H1 (cell line): ENCODE measurements at regions not wholly inside any gene's neighbourhood (a gene's known extent, or its start where the extent isn't known, plus 50 kb on each side); places are given as distances from the start of the nearest gene placed in this dataset.

Source experiments
- CTCF ChIA-PET: fragments of 300-600 bp; sonication (Branson Sonifier 250); formaldehyde crosslinking; loops from one replicate; lab custom pipeline; 2021; ENCODE audit not compliant: partially characterized antibody; lab: Charles Lee
- POLR2A ChIA-PET: fragments of 300-600 bp; sonication (Branson Sonifier 250); formaldehyde crosslinking; loops from one replicate; lab custom pipeline; 2021; ENCODE audit warnings: inconsistent platforms; ENCODE audit not compliant: partially characterized antibody; lab: Charles Lee
- DNase-seq, 2 experiments: peaks; one replicate each; pipeline versions ENCODE4 v3.0.0 to v3.0.0-alpha.2; 2010 to 2022; ENCODE audit warnings: low spot score in 2 of 2, low read depth in 1 of 2, mixed read lengths in 1 of 2
- FAIRE-seq: peaks from 2 replicates; lab custom pipeline; 2011; peaks lifted over from hg19 to GRCh38; lab: Jason Lieb, UNC
- H2AFZ ChIP-seq: 2 replicates; pipeline ENCODE4 v1.8.1; 2012; ENCODE audit warnings: low read length, inconsistent platforms
- H2AK5ac ChIP-seq: 2 replicates; pipeline ENCODE4 v1.6.1; 2013; ENCODE audit warnings: low read depth, low read length
- H2BK120ac ChIP-seq: replicated peaks from 2 replicates; pipeline ENCODE3; 2013; ENCODE audit warnings: low read depth, low read length, inconsistent platforms
- H2BK12ac ChIP-seq: 2 replicates; pipeline ENCODE4 v1.6.1; 2013; ENCODE audit warnings: low read depth, low read length
- H2BK15ac ChIP-seq: 2 replicates; pipeline ENCODE4 v1.6.1; 2013; ENCODE audit warnings: low read length
- H2BK20ac ChIP-seq: 2 replicates; pipeline ENCODE4 v1.6.1; 2013; ENCODE audit warnings: low read length
- H2BK5ac ChIP-seq: 2 replicates; pipeline ENCODE4 v1.6.1; 2013; ENCODE audit warnings: low read depth, low read length
- H3K14ac ChIP-seq: 2 replicates; pipeline ENCODE4 v1.6.1; 2013; ENCODE audit warnings: inconsistent platforms; ENCODE audit not compliant: insufficient read length
- H3K18ac ChIP-seq: 2 replicates; pipeline ENCODE4 v1.6.1; 2013; ENCODE audit warnings: low read length; ENCODE audit errors: extremely low read depth
- H3K23ac ChIP-seq: 2 replicates; pipeline ENCODE4 v1.6.1; 2013; ENCODE audit warnings: inconsistent platforms; ENCODE audit not compliant: insufficient read length
- H3K23me2 ChIP-seq: 2 replicates; pipeline ENCODE4 v1.6.1; 2013; ENCODE audit warnings: low read depth, low read length
- H3K27ac ChIP-seq: 2 replicates; pipeline ENCODE4 v1.6.1; 2011; ENCODE audit warnings: low read depth, low read length, inconsistent platforms
- H3K27me3 ChIP-seq, 4 experiments: replicated peaks in 1 of 4; 1 replicate in 1 of 4; 2 replicates in 3 of 4; pipeline versions ENCODE4 v1.6.1 to v1.8.1; 2011 to 2013; ENCODE audit warnings: low read length in 3 of 4, mild to moderate bottlenecking in 3 of 4, inconsistent platforms in 2 of 4, mixed read lengths in 2 of 4, moderate library complexity in 1 of 4; ENCODE audit not compliant: control insufficient read depth in 3 of 4, insufficient read depth in 3 of 4; ENCODE audit errors: extremely low read depth in 1 of 4
- H3K36me3 ChIP-seq, 4 experiments: 2 replicates each; pipeline versions ENCODE4 v1.6.1 to v1.8.1; 2011 to 2013; ENCODE audit warnings: mild to moderate bottlenecking in 4 of 4, low read length in 3 of 4, moderate library complexity in 2 of 4, control low read depth in 1 of 4, inconsistent platforms in 1 of 4; ENCODE audit not compliant: insufficient read depth in 4 of 4, control insufficient read depth in 2 of 4
- H3K4ac ChIP-seq: replicated peaks from 2 replicates; pipeline ENCODE3; 2013; ENCODE audit warnings: low read length, low read depth, mixed read lengths, inconsistent platforms; ENCODE audit not compliant: insufficient read length
- H3K4me1 ChIP-seq, 4 experiments: replicated peaks in 1 of 4; 1 replicate in 1 of 4; 2 replicates in 3 of 4; pipeline versions ENCODE4 v1.6.1 to v1.8.1; 2011 to 2013; ENCODE audit warnings: low read length in 3 of 4, inconsistent platforms in 2 of 4, mixed read lengths in 1 of 4; ENCODE audit not compliant: insufficient read depth in 4 of 4, control insufficient read depth in 3 of 4
- H3K4me2 ChIP-seq, 2 experiments: 2 replicates each; pipeline versions ENCODE4 v1.6.1 to v1.8.1; 2011 to 2013; ENCODE audit warnings: low read depth in 2 of 2, low read length in 2 of 2, control low read depth in 1 of 2, inconsistent platforms in 1 of 2, mild to moderate bottlenecking in 1 of 2; ENCODE audit not compliant: insufficient read depth in 1 of 2
- H3K4me3 ChIP-seq, 4 experiments: fragments of 200-600, 300-600 bp in 1 of 4; sonication (generic), shearing (Covaris generic), sonication (Bioruptor Twin) in 1 of 4; 2 replicates each; pipeline versions ENCODE4 v1.5.1 to v1.8.1; 2011 to 2016; ENCODE audit warnings: low read length in 4 of 4, low read depth in 3 of 4, control low read depth in 2 of 4, inconsistent platforms in 2 of 4, mild to moderate bottlenecking in 2 of 4, mixed read lengths in 1 of 4, moderate library complexity in 1 of 4; ENCODE audit not compliant: insufficient read depth in 2 of 4; ENCODE audit errors: extremely low read depth in 1 of 4
- H3K56ac ChIP-seq: replicated peaks from 2 replicates; pipeline ENCODE3; 2013; ENCODE audit warnings: low read depth, mild to moderate bottlenecking, mixed read lengths, low read length, inconsistent platforms; ENCODE audit not compliant: insufficient read length
- H3K79me1 ChIP-seq: 2 replicates; pipeline ENCODE4 v1.6.1; 2013; ENCODE audit warnings: low read depth, low read length, control low read depth
- H3K79me2 ChIP-seq, 2 experiments: 2 replicates each; pipeline versions ENCODE4 v1.6.1 to v1.8.1; 2012 to 2013; ENCODE audit warnings: low read length in 2 of 2, mild to moderate bottlenecking in 2 of 2, inconsistent platforms in 1 of 2; ENCODE audit not compliant: insufficient read depth in 2 of 2, control insufficient read depth in 1 of 2
- H3K9ac ChIP-seq, 4 experiments: replicated peaks in 1 of 4; 1 replicate in 1 of 4; 2 replicates in 3 of 4; pipeline versions ENCODE4 v1.6.1 to v1.8.1; 2011 to 2013; ENCODE audit warnings: low read depth in 3 of 4, low read length in 3 of 4, control low read depth in 2 of 4, mild to moderate bottlenecking in 2 of 4, moderate library complexity in 2 of 4, inconsistent platforms in 1 of 4; ENCODE audit errors: extremely low read depth in 1 of 4
- H3K9me3 ChIP-seq, 2 experiments: 2 replicates each; pipeline versions ENCODE4 v1.6.1 to v1.8.1; 2012 to 2013; ENCODE audit warnings: mild to moderate bottlenecking in 2 of 2, moderate library complexity in 2 of 2, control low read depth in 1 of 2, inconsistent platforms in 1 of 2, low read depth in 1 of 2, low read length in 1 of 2, mixed read lengths in 1 of 2; ENCODE audit not compliant: insufficient read depth in 2 of 2
- H4K20me1 ChIP-seq, 2 experiments: replicated peaks in 1 of 2; 2 replicates each; pipeline versions ENCODE3 to v1.8.1; 2011 to 2013; ENCODE audit warnings: inconsistent platforms in 2 of 2, low read length in 2 of 2, mild to moderate bottlenecking in 1 of 2; ENCODE audit not compliant: insufficient read depth in 2 of 2, control insufficient read depth in 1 of 2
- H4K5ac ChIP-seq: 2 replicates; pipeline ENCODE4 v1.6.1; 2013; ENCODE audit warnings: low read length, low read depth, mixed read lengths, inconsistent platforms; ENCODE audit not compliant: insufficient read length
- H4K8ac ChIP-seq: 2 replicates; pipeline ENCODE4 v1.8.0; 2013; ENCODE audit warnings: mild to moderate bottlenecking, moderate library complexity, low read length, inconsistent platforms; ENCODE audit not compliant: insufficient read depth; ENCODE audit errors: extremely low read depth
- H4K91ac ChIP-seq: replicated peaks from 2 replicates; pipeline ENCODE3; 2013; ENCODE audit warnings: low read length, mixed read lengths, inconsistent platforms; ENCODE audit not compliant: insufficient read length
- ATF3 ChIP-seq: IDR thresholded peaks from 2 replicates; pipeline ENCODE4 v1.6.1; 2011; ENCODE audit warnings: low read depth, mild to moderate bottlenecking, low read length; ENCODE audit not compliant: insufficient read depth
- BRCA1 ChIP-seq: IDR thresholded peaks from 2 replicates; pipeline ENCODE4 v1.6.1; 2012; ENCODE audit warnings: low read depth, low read length, improper control_type of control experiment
- CHD2 ChIP-seq: IDR thresholded peaks from 2 replicates; pipeline ENCODE4 v1.6.1; 2012; ENCODE audit warnings: low read length, improper control_type of control experiment
- CREB1 ChIP-seq: IDR thresholded peaks from 2 replicates; pipeline ENCODE4 v1.6.1; 2012; ENCODE audit warnings: inconsistent platforms
- E2F6 ChIP-seq: IDR thresholded peaks from 2 replicates; pipeline ENCODE4 v1.6.1; 2012; ENCODE audit warnings: inconsistent platforms
- GABPA ChIP-seq: IDR thresholded peaks from 2 replicates; pipeline ENCODE4 v1.6.1; 2011; ENCODE audit warnings: mild to moderate bottlenecking, low read length, moderate library complexity, borderline replicate concordance; ENCODE audit not compliant: insufficient read depth
- JUND ChIP-seq: IDR thresholded peaks from 2 replicates; pipeline ENCODE4 v1.6.1; 2011; ENCODE audit warnings: mild to moderate bottlenecking, improper control_type of control experiment, low read length
- KDM1A ChIP-seq: fragments of 200-600, 300-600 bp; sonication (generic); IDR thresholded peaks from 2 replicates; pipeline ENCODE4 v1.7.1; 2016; ENCODE audit warnings: mild to moderate bottlenecking, low read length, borderline replicate concordance
- MAFK ChIP-seq: IDR thresholded peaks from 2 replicates; pipeline ENCODE4 v1.6.1; 2012; ENCODE audit warnings: low read depth, mild to moderate bottlenecking, improper control_type of control experiment, low read length
- NANOG ChIP-seq: IDR thresholded peaks from 2 replicates; pipeline ENCODE4 v1.6.1; 2011; ENCODE audit warnings: low read length, low read depth, mild to moderate bottlenecking, inconsistent platforms; ENCODE audit not compliant: insufficient read depth, poor library complexity, severe bottlenecking
- RAD21 ChIP-seq, 2 experiments: IDR thresholded peaks in 1 of 2; conservative IDR thresholded peaks in 1 of 2; 2 replicates each; pipeline ENCODE4 v1.6.1; 2011; ENCODE audit warnings: low read depth in 2 of 2, low read length in 2 of 2, improper control_type of control experiment in 1 of 2, inconsistent platforms in 1 of 2, mild to moderate bottlenecking in 1 of 2, moderate library complexity in 1 of 2
- RFX5 ChIP-seq: IDR thresholded peaks from 2 replicates; pipeline ENCODE4 v1.6.1; 2011; ENCODE audit warnings: low read depth, low read length, improper control_type of control experiment, borderline replicate concordance
- SP4 ChIP-seq: IDR thresholded peaks from 2 replicates; pipeline ENCODE4 v1.6.1; 2012; ENCODE audit warnings: low read length, inconsistent platforms
- TBP ChIP-seq: IDR thresholded peaks from 2 replicates; pipeline ENCODE4 v1.6.1; 2011; ENCODE audit warnings: low read depth, low read length, improper control_type of control experiment
- YY1 ChIP-seq: IDR thresholded peaks from 2 replicates; pipeline ENCODE4 v1.6.1; 2011; ENCODE audit warnings: low read depth, mild to moderate bottlenecking, low read length
- WGBS, 2 experiments: shearing (Covaris generic) in 1 of 2; methylation state at CpG; one replicate each; pipeline versions ENCODE4 v1.1.6 to v1.1.7; 2013 to 2015; ENCODE audit warnings: low lambda C conversion rate in 2 of 2, mixed read lengths in 2 of 2, inconsistent platforms in 1 of 2, low coverage in 1 of 2, missing lambda C conversion rate in 1 of 2; ENCODE audit not compliant: insufficient replicate concordance in 2 of 2, insufficient coverage in 1 of 2, insufficient read length in 1 of 2; ENCODE audit errors: extremely low coverage in 1 of 2, missing lambda C conversion rate in 1 of 2; 5-methylcytosine and 5-hydroxymethylcytosine counted together

- H3K4me2 ChIP-seq: no peak overlapping the region
- H2BK12ac ChIP-seq: no peak overlapping the region
- H2AFZ ChIP-seq: no peak overlapping the region; the same call in 1 of the 2 replicates
- H2AK5ac ChIP-seq: no peak overlapping the region
- no peaks in the 10 kb centered on the region for H4K20me1 ChIP-seq
- H3K79me2 ChIP-seq: no peaks in the 10 kb centered on the region
- no peaks in the 10 kb centered on the region for H3K79me1 ChIP-seq
- no peak overlapping the region for H4K8ac ChIP-seq
- H3K27me3 ChIP-seq: no peaks in the 10 kb centered on the region
- H3K4ac ChIP-seq: no peak overlapping the region
- no peak overlapping the region for H4K91ac ChIP-seq
- no peak overlapping the region for H3K4me3 ChIP-seq
- no peaks in the 10 kb centered on the region for H3K4me1 ChIP-seq
- H2BK5ac ChIP-seq: no peak overlapping the region
- CTCF ChIA-PET: interaction anchor here (1.0 kb wide), 1 partner anchor 31 kb away, joined by 3 read pairs; no protein-coding TSS in a partner anchor
- FAIRE-seq (no peak), DNase-seq (no peak)
- H3K18ac ChIP-seq: no peak overlapping the region
- no peaks in the 10 kb centered on the region for H3K36me3 ChIP-seq
- H3K23me2 ChIP-seq: no peaks in the 10 kb centered on the region
- no peak overlapping the region for H2BK15ac ChIP-seq
- no peak overlapping the region for H3K56ac ChIP-seq
- no peak overlapping the region for H3K14ac ChIP-seq
- no peak overlapping the region for H2BK120ac ChIP-seq
- no peak overlapping the region for H3K9ac ChIP-seq
- 93% methylated on average over 4 of the region's 4 CpGs; no CpG with 5 or more reads in 1 of the 2 experiments for WGBS, 2 experiments
- H3K9me3 ChIP-seq: no peaks in the 10 kb centered on the region
- H2BK20ac ChIP-seq: no peak overlapping the region
- H4K5ac ChIP-seq: no peak overlapping the region
- H3K23ac ChIP-seq: no peak overlapping the region
- no peak overlapping the region for H3K27ac ChIP-seq
- POLR2A ChIA-PET: no interaction called here
- no peak for TF ChIP-seq MAFK
- TF ChIP-seq CREB1: no peak
- no peak for TF ChIP-seq CHD2
- TF ChIP-seq RFX5: no peak
- no peak for TF ChIP-seq YY1
- TF ChIP-seq ATF3: no peak
- no peak for TF ChIP-seq GABPA
- TF ChIP-seq SP4: no peak
- no peak for TF ChIP-seq BRCA1
- TF ChIP-seq KDM1A: no peak
- TF ChIP-seq TBP: no peak
- no peak for TF ChIP-seq RAD21 (IDR thresholded peaks at IDR 0.05 in 1 of 2, conservative IDR thresholded peaks at IDR 0.05 in 1 of 2; ENCODE audit: low read depth in 2 of 2, low read length in 2 of 2)
- no peak for TF ChIP-seq NANOG
- no peak for TF ChIP-seq E2F6
- no peak for TF ChIP-seq JUND
These were observed 68.5 kb upstream of the HSPB3 start for GRCh38 chr5:54387031-54387430.
